NCI-H2196 (cell line): ENCODE measurements at regions not wholly inside any gene's neighbourhood (a gene's known extent, or its start where the extent isn't known, plus 50 kb on each side); places are given as distances from the start of the nearest gene placed in this dataset.

Experiments
- DNase-seq: peaks from one replicate; lab custom pipeline; 2025; ENCODE audit not compliant: unreplicated experiment; lab: John Stamatoyannopoulos, UW

DNA sequence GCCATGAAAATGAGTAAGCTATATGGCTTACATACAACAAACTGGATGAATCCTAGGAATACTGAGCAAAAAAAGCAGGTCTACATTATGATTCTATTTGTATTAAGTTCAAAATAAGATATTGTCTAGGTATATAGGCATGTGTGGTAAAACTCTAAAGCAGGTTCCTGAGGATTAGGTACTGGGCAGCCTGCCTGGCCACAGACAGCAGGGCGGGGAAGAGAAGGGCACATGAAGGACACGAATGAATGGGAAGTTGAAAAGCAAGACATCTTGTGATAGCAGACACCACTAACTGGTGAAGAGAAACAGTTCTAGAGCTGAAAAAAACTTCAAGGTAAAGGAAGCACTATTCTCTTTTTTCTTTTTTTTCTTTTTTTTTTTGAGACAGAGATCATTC, 72.6 kb upstream of the SLC4A11 start:
- DNase-seq = no peak

DNA sequence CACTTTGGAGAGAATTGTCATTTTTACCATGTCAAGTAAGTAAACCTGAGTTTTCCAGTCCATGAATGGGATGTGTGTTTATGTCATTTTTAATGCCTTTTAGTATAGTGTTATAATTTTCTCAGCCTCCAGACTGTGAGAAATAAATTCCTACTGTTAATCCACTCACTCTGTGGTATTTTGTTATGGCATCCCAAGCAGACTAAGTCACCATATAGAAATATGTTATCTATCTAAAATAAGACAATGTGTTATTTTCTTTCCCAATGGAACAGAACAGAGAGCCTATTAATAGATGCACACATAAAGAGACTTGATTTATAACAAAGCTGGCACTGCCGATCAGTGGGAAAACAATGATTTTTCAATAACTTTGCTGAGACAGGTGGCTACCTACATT, 70.2 kb upstream of the SLC4A11 start:
- DNase-seq = no peak

DNA sequence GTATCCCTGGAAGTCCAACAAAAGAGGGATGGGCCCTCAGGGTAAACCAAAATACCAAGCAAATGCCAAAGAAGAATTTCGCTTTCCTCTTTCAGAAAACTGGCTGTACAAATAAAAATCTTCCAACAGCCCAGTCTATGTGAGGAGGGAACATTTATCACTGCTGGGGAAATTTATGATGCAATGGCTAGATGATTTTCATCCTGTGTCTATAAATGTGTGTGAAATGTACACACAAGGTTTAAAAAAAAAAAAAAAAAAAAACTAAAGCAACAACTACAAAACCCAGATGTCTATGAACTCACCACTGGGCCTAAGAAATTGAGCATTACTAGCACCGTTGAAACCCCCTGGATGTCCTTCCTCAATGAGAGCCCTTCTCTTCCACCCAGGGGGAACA, 68.7 kb upstream of the SLC4A11 start:
- no peak for DNase-seq

DNA sequence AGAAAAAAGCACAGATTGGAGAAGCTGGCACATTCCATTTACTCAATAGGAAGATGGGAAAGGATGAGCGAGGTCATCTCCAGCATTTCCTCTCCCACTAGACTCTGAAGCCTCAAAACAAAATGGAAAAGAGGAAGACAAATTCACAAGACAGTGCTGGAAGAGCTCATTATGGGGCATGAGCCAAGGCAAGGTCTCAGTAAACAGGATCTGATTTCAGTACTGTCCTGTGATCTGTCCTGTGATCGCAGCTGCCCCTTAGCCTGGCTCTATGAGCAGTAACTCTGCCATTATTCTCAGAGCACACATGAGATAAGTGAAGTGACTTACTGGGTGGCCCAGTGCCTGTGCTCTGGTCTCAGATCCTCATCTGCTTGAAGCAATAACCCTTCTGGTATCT, 68.1 kb upstream of the SLC4A11 start:
- DNase-seq = peak; percentile 21

DNA sequence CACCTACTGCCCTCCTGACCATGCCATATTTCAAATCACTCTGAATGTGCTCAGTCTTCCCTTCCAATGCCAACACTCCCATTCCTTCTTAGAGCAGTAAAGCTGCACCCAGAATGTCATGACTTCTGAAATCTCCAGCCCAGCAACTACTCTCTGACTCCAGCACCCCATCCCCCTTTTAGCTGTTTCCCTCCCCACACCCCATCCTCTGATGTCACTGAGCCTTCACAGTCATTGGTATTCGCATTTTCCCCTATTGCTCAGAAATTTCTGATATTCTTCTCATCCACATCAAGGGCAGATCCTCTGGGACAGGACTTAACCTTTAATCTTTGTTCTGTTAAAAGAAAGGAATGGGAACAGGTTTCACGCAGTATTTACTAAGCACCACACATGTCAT, 67.1 kb upstream of the SLC4A11 start:
- no peak for DNase-seq

DNA sequence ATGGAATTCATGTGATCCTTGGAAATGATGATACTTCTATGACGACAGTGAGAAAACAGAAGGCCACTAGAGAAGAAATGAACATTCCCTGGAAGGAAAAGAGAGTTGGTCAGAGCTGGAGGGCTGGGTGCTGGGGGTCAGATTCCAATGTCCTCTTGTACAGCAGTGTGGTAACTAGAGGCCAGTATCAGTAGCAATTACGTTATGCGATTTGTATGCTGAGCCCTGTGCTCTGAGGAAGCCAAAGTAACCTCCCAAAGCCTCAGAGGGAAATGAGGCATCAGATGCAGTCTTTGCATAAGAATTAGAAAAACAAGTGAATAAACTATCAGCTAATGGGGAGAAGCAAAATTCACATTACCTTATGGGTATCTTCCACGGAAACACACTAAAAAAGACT, 65.5 kb upstream of the SLC4A11 start:
- no peak for DNase-seq

DNA sequence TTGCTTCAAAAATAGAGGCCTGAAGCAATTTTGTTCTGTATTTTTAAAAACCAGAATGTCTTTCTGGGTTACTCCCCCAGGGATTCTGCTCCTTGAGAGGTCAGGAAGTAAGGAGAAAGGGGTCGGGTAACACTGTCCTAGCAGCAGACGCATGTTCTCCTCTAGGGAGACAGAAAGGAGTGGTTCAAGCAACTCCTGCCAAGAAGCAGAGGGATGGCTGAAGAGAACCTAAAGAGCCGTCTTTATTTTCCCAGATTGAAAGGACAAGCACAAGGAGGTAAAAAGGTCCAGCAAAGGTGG, 58.0 kb upstream of the SLC4A11 start:
- DNase-seq = no peak

DNA sequence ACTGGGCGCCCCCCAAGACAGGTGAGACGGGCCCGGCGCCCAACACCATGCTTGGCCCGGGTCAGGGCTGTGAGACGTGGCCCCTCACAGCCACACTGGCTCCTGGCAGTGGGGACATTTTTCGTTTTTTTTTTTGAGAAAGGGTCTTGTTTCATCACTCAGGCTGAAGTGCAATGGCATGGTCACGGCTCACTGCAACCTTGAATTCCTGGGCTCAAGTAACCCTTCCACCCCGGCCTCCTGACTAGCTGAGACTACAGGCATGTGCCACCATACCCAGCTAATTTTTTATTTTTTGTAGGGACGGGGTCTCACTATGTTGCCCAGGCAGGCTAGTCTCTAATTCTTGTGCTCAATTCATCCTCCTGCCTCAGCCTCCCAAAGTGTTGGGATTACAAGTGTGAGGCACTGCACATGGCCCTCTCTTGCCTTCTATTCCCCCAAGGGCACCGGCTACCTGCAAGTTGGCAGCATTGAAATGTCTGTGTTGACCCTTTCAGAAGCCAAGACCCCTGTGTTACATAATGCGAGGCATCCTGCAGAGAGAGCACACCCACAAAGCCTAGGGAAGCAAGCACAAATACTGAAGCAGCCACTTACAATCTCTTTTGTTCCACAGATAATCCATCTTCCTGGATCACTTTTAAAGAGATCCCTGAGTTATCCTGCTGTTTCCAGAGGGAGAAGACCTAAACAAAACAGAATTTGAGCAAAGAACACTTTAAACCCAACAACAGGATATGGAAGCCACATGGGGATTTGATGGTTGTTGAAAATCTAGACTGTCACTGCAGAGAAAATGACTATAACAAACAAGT, 57.5 kb upstream of the SLC4A11 start:
- DNase-seq = no peak
